PC-9 (cell line): ENCODE measurements at regions not wholly inside any gene's neighbourhood (a gene's known extent, or its start where the extent isn't known, plus 50 kb on each side); places are given as distances from the start of the nearest gene placed in this dataset.

Experiments used
- CTCF ChIP-seq: fragments of 200-600 bp; sonication (generic); conservative IDR thresholded peaks from 2 replicates; pipeline ENCODE4 v1.6.1; 2017; ENCODE audit warnings: mixed run types, antibody characterized with exemption, mild to moderate bottlenecking, moderate library complexity
- EZH2 ChIP-seq: fragments of 200-600 bp; sonication (generic); IDR thresholded peaks from 2 replicates; pipeline ENCODE4 v1.8.0; 2017; ENCODE audit warnings: antibody characterized with exemption, low read depth

GRCh38 chr1:87986130-87986866 lies 657.6 kb downstream of the LMO4 start:
- peak; percentile 48; the same call in 1 of the 2 replicates for TF ChIP-seq CTCF
- TF ChIP-seq EZH2: no peak
